Upper lobe of left lung (tissue), 6 donors: ENCODE measurements at regions not wholly inside any gene's neighbourhood (a gene's known extent, or its start where the extent isn't known, plus 50 kb on each side); places are given as distances from the start of the nearest gene placed in this dataset.
A peak's percentile ranks its signal among the peaks of the same experiment; 100 is the strongest.

Experiments used
- ATAC-seq, 2 donors: fragments of 200-7000 bp; cut with Tn5 transposase; one replicate each; pipeline ENCODE4 v1.9.1; 2022; ENCODE audit warnings: mild to moderate bottlenecking in 2 of 2, moderate library complexity in 2 of 2; ENCODE audit not compliant: low FRiP score in 2 of 2
- DNase-seq, 2 donors: peaks; one replicate each; pipeline ENCODE4 v3.0.0-alpha.2; 2019 to 2020
- H3K27ac ChIP-seq, 4 donors: fragments of 200-600 bp; sonication (generic); one replicate each; pipeline ENCODE4 v1.5.1; 2016 to 2019
- H3K27me3 ChIP-seq, 4 donors: fragments of 200-600 bp; sonication (generic); one replicate each; pipeline ENCODE4 v1.5.1; 2017 to 2019
- H3K36me3 ChIP-seq, 4 donors: fragments of 200-600 bp; sonication (generic); one replicate each; pipeline ENCODE4 v1.5.1; 2016 to 2019
- H3K4me1 ChIP-seq, 4 donors: fragments of 200-600 bp; sonication (generic); one replicate each; pipeline ENCODE4 v1.5.1; 2018 to 2019
- H3K4me3 ChIP-seq, 4 donors: fragments of 200-600 bp; sonication (generic); one replicate each; pipeline ENCODE4 v1.5.1; 2017 to 2019; ENCODE audit warnings: mild to moderate bottlenecking in 2 of 4, moderate library complexity in 1 of 4
- H3K9me3 ChIP-seq, 4 donors: fragments of 200-600 bp; sonication (generic); one replicate each; pipeline ENCODE4 v1.5.1; 2018 to 2019
- CTCF ChIP-seq, 6 experiments: fragments of 450-650 bp in 4 of 6; fragments of 200-600 bp in 2 of 6; sonication (generic) in 2 of 6; IDR thresholded peaks; one replicate each; pipeline ENCODE4 v1.5.1; 2016 to 2019; ENCODE audit warnings: antibody characterized with exemption in 6 of 6
- EP300 ChIP-seq, 4 donors: sonication (generic); formaldehyde crosslinking; IDR thresholded peaks; one replicate each; pipeline ENCODE4 v1.5.1; 2017; ENCODE audit warnings: antibody characterized with exemption in 4 of 4, control low read depth in 2 of 4
- POLR2A ChIP-seq, 4 donors: fragments of 450-650 bp; IDR thresholded peaks; one replicate each; pipeline ENCODE4 v1.5.1; 2016 to 2017; ENCODE audit warnings: antibody characterized with exemption in 4 of 4, mild to moderate bottlenecking in 2 of 4
- POLR2AphosphoS5 ChIP-seq, 2 donors: sonication (generic); formaldehyde crosslinking; IDR thresholded peaks; one replicate each; pipeline ENCODE4 v1.5.1; 2017; ENCODE audit warnings: antibody characterized with exemption in 2 of 2
- WGBS, 2 donors: methylation state at CpG; one replicate each; pipeline ENCODE4 v1.1.5; 2017 to 2018; 5-methylcytosine and 5-hydroxymethylcytosine counted together
- donor health status: DM: no; HTN: no; CAD: no; lungs with moderate emphysema.
- donor health status: DM: no; HTN: yes; CAD: no; lungs with severe emphysema.

GRCh38 chr1:181149326-181150125 is 61.0 kb downstream of the IER5 start:
- Histone ChIP-seq H3K27ac (no peak overlapping the region), H3K36me3 (no peaks in the 10 kb centered on the region), H3K4me1 (peaks cover 25 to 36% (median 30%) of the 10 kb centered on the region in 4 donors), H3K9me3 (no peaks in the 10 kb centered on the region), H3K4me3 (no peak overlapping the region), H3K27me3 (no peaks in the 10 kb centered on the region)
- TF ChIP-seq POLR2A (IDR thresholded peaks at IDR 0.05) (no peak), POLR2AphosphoS5 (IDR thresholded peaks at IDR 0.05) (no peak), CTCF (IDR thresholded peaks at IDR 0.05) (no peak), EP300 (IDR thresholded peaks at IDR 0.05) (no peak)
- DNase-seq: peak in 1 of 2 donors; percentile 43
- ATAC-seq: no peak
- WGBS, 2 donors: 75 to 83% methylated on average over 10 of the region's 10 CpGs

- ATAC-seq (no peak), DNase-seq (no peak)
- 100% methylated on average over 1 of the region's 1 CpG for WGBS, 2 donors
- Histone ChIP-seq H3K9me3 (no peaks in the 10 kb centered on the region), H3K4me1 (peaks cover 25 to 36% (median 30%) of the 10 kb centered on the region in 4 donors), H3K27ac (no peak overlapping the region), H3K36me3 (no peaks in the 10 kb centered on the region), H3K27me3 (no peaks in the 10 kb centered on the region), H3K4me3 (no peak overlapping the region)
- no peak for TF ChIP-seq POLR2A (IDR thresholded peaks at IDR 0.05)
- TF ChIP-seq POLR2AphosphoS5 (IDR thresholded peaks at IDR 0.05): no peak
- TF ChIP-seq EP300 (IDR thresholded peaks at IDR 0.05): no peak
- TF ChIP-seq CTCF (IDR thresholded peaks at IDR 0.05): no peak
These were observed 61.8 kb downstream of the IER5 start for GRCh38 chr1:181150273-181150672.

- Histone ChIP-seq H3K27ac (peak overlapping the region; percentile 17 to 84 (median 44)), H3K4me3 (no peak overlapping the region), H3K9me3 (no peaks in the 10 kb centered on the region), H3K4me1 (peaks cover 25 to 36% (median 30%) of the 10 kb centered on the region in 4 donors), H3K36me3 (no peaks in the 10 kb centered on the region), H3K27me3 (no peaks in the 10 kb centered on the region)
- TF ChIP-seq CTCF (IDR thresholded peaks at IDR 0.05): no peak
- ATAC-seq: no peak
- DNase-seq: no peak
These were observed 62.3 kb downstream of the IER5 start for GRCh38 chr1:181150842-181151241.

GRCh38 chr1:181151378-181152326 is 63.2 kb downstream of the IER5 start:
- no peak for DNase-seq
- TF ChIP-seq EP300 (IDR thresholded peaks at IDR 0.05): peak in 2 of 4 donors; percentile 17 to 26
- TF ChIP-seq CTCF (IDR thresholded peaks at IDR 0.05): no peak
- H3K4me1 ChIP-seq: peaks cover 25 to 36% (median 30%) of the 10 kb centered on the region in 4 donors
- ATAC-seq: peak in 1 of 2 donors; percentile 16
- no peaks in the 10 kb centered on the region for H3K27me3 ChIP-seq
- no peak overlapping the region for H3K4me3 ChIP-seq
- peak overlapping the region; percentile 70 to 89 (median 78) for H3K27ac ChIP-seq
- WGBS, 2 donors: 60 to 69% methylated on average over 11 of the region's 11 CpGs
- H3K36me3 ChIP-seq: no peaks in the 10 kb centered on the region
- no peaks in the 10 kb centered on the region for H3K9me3 ChIP-seq
